ENCODE measurements at regions not wholly inside any gene's neighbourhood (a gene's known extent, or its start where the extent isn't known, plus 50 kb on each side); places are given as distances from the start of the nearest gene placed in this dataset.

GRCh38 chr11:116693102-116693570, 79.7 kb downstream of the BUD13 start:
- TF ChIP-seq MAFK (conservative IDR thresholded peaks at IDR 0.05 in 1 of 2, IDR thresholded peaks at IDR 0.05 in 1 of 2; ENCODE audit: low read length in 2 of 2) (no peak), ZNF570 (CRISPR knock-in tag; IDR thresholded peaks at IDR 0.05; ENCODE audit: borderline replicate concordance) (no peak), ZBTB37 (CRISPR knock-in tag; IDR thresholded peaks at IDR 0.05) (no peak), ZNF251 (CRISPR knock-in tag; IDR thresholded peaks at IDR 0.05) (no peak), MAX (IDR thresholded peaks at IDR 0.05) (no peak), ZNF598 (CRISPR knock-in tag; IDR thresholded peaks at IDR 0.05; ENCODE audit: borderline replicate concordance) (no peak), ZNF670 (CRISPR knock-in tag; IDR thresholded peaks at IDR 0.05; ENCODE audit: borderline replicate concordance) (no peak), AHR (CRISPR knock-in tag; IDR thresholded peaks at IDR 0.05) (no peak), FOXP4 (CRISPR knock-in tag; IDR thresholded peaks at IDR 0.05) (no peak), RFX5 (IDR thresholded peaks at IDR 0.05; ENCODE audit: low read depth, low read length) (no peak), FOXM1 (CRISPR knock-in tag; IDR thresholded peaks at IDR 0.05) (no peak)

Measured in HepG2 (cell line).